Heart right ventricle (tissue), 16 donors: ENCODE measurements at regions not wholly inside any gene's neighbourhood (a gene's known extent, or its start where the extent isn't known, plus 50 kb on each side); places are given as distances from the start of the nearest gene placed in this dataset.

ENCODE experiments used
- ATAC-seq, 8 donors: fragments of 200-7000 bp; cut with Tn5 transposase; one replicate each; pipeline ENCODE4 v1.9.1; 2020; ENCODE audit warnings: mild to moderate bottlenecking in 8 of 8, moderate library complexity in 8 of 8, moderate number of reproducible peaks in 1 of 8
- DNase-seq, 2 donors: peaks; one replicate each; pipeline ENCODE4 v3.0.0-alpha.2; 2020
- H3K27ac ChIP-seq, 10 donors: fragments of 200-600 bp; sonication (generic) in 2 of 10; one replicate each; pipeline versions ENCODE4 v1.5.0 to v1.8.0; 2020 to 2022; ENCODE audit warnings: mild to moderate bottlenecking in 3 of 10
- H3K27me3 ChIP-seq, 7 donors: fragments of 200-600 bp; one replicate each; pipeline ENCODE4 v1.8.0; 2021 to 2022; ENCODE audit warnings: mild to moderate bottlenecking in 2 of 7
- H3K36me3 ChIP-seq, 9 donors: fragments of 200-600 bp; sonication (generic) in 1 of 9; one replicate each; pipeline versions ENCODE4 v1.5.0 to v1.8.0; 2020 to 2022; ENCODE audit warnings: mild to moderate bottlenecking in 2 of 9
- H3K4me1 ChIP-seq, 9 donors: fragments of 200-600 bp; sonication (generic) in 1 of 9; one replicate each; pipeline versions ENCODE4 v1.5.0 to v1.8.0; 2020 to 2022; ENCODE audit warnings: mild to moderate bottlenecking in 4 of 9
- H3K4me3 ChIP-seq, 10 donors: fragments of 200-600 bp; sonication (generic) in 2 of 10; one replicate each; pipeline versions ENCODE4 v1.5.0 to v1.8.0; 2020 to 2022; ENCODE audit warnings: mild to moderate bottlenecking in 7 of 10, moderate library complexity in 2 of 10
- H3K9me3 ChIP-seq, 11 donors: fragments of 200-600 bp in 10 of 11; sonication (generic) in 2 of 11; one replicate each; pipeline versions ENCODE4 v1.5.0 to v1.8.0; 2013 to 2022; ENCODE audit warnings: mild to moderate bottlenecking in 2 of 11, control low read depth in 1 of 11, moderate library complexity in 1 of 11
- WGBS, 2 donors: extraction: QIAGEN DNeasy Blood & Tissue Kit; methylation state at CpG; one replicate each; pipeline ENCODE4 v1.1.7; 2013; ENCODE audit warnings: inconsistent platforms in 1 of 2; 5-methylcytosine and 5-hydroxymethylcytosine counted together
- intact Hi-C, 10 donors: fragments of 100-400 bp; cut with DNase I; formaldehyde crosslinking; loops; one replicate each; pipeline versions ENCODE4 v1.11.1 to v1.14.2; 2022
- TF ChIP-seq, protein P1 (sequence below), 9 donors: fragments of 200-600 bp; sonication (generic) in 2 of 9; IDR thresholded peaks; one replicate each; pipeline versions ENCODE4 v1.5.0 to v1.8.0; 2021 to 2022; ENCODE audit warnings: antibody characterized with exemption in 9 of 9, mild to moderate bottlenecking in 5 of 9, moderate library complexity in 1 of 9
- donor health status: Arrhythmogenic right ventricular cardiomyopathy.
- donor health status: ischemic (EF 13 %, LVEDD 7.1; RV severe dilation, severe dysfunction).
- donor health status: healthy with polysubstance abuse.
- donor health status: DM: no; HTN: yes; CAD: no.
- donor health status: DM: no; HTN: no; CAD: no.
- donor health status: ischemic (EF 25% LVEDD 6.9; RV normal size, moderate dysfunction).
- donor health status: ischemic (EF 25% LVEDD 5.7; RV mildly dilated, moderate dysfunction).
- donor health status: healthy.
- donor health status: DM: yes; HTN: yes; CAD: no.
- donor health status: Ischemic cardiomyopathy.
- donor health status: ischemic (EF 35%, LVEDD 5.7; RV mildly dilated, moderate dysfunction).
- donor health status: nonischemic (EF 11% LVEDD 7.7; RV severe dilation, severe dysfunction).
- donor health status: DM: yes; HTN: yes; CAD: no.
- donor health status: PGD.
- donor health status: ischemic (EF 29% LVEDD 5.4; RV normal size, mild dysfunction).
- donor health status: nonischemic (EF 23%, LVEDD 6.1; RV moderate dilation, normal function).

DNA sequence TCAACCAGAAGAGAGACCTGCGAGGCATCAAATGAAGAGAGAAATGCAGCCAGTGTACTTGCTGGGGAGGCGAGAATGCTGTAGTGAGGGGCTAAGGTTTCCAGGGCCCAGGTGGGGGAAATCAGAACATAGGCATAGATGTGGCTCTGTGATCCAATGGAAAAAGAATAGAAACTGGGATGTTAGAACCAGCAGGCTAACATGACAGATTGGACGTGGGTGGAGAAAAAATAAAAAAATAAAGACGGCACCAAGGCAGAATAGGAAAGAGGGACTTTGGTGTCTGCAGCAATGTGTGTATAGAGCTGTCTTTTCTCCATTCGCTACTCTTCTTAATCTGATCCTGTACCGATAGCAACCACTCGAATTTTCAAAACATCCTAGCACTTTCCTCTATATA, 381.0 kb upstream of the NBEA start:
- intact Hi-C loops, result no loop called here
- no peaks in the 10 kb centered on the region for H3K36me3 ChIP-seq
- H3K4me1 ChIP-seq, result peaks cover 0 to 4% (median 0%) of the 10 kb centered on the region in 9 donors
- TF ChIP-seq, protein P1, sequence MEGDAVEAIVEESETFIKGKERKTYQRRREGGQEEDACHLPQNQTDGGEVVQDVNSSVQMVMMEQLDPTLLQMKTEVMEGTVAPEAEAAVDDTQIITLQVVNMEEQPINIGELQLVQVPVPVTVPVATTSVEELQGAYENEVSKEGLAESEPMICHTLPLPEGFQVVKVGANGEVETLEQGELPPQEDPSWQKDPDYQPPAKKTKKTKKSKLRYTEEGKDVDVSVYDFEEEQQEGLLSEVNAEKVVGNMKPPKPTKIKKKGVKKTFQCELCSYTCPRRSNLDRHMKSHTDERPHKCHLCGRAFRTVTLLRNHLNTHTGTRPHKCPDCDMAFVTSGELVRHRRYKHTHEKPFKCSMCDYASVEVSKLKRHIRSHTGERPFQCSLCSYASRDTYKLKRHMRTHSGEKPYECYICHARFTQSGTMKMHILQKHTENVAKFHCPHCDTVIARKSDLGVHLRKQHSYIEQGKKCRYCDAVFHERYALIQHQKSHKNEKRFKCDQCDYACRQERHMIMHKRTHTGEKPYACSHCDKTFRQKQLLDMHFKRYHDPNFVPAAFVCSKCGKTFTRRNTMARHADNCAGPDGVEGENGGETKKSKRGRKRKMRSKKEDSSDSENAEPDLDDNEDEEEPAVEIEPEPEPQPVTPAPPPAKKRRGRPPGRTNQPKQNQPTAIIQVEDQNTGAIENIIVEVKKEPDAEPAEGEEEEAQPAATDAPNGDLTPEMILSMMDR (IDR thresholded peaks at IDR 0.05), result no peak
- WGBS, 2 donors, result 75 to 84% methylated on average over 7 of the region's 7 CpGs
- H3K27ac ChIP-seq, result no peak overlapping the region
- H3K27me3 ChIP-seq, result no peaks in the 10 kb centered on the region
- no peaks in the 10 kb centered on the region for H3K9me3 ChIP-seq
- DNase-seq, result no peak
- H3K4me3 ChIP-seq, result no peak overlapping the region
- ATAC-seq, result no peak

DNA sequence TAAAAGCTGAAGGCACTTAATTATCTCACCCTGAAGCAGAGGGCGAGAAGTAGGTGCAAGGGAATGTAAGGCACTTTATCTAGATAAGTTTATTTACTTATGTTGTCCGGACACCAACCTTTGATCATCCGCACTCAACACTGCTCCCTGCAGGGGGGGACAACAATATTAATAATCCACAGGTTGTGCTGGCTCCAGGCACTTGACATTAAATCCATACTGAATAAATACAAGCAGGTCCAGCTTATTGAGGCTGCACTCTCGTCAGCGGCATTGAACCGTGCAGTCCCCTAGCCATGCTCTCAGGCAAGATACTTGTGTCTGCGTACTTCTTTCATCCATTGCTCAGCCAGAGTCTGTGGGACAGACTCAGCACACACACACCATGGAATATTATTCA, 374.5 kb upstream of the NBEA start:
- 73 to 79% methylated on average over 7 of the region's 7 CpGs for WGBS, 2 donors
- Histone ChIP-seq H3K27me3 (no peaks in the 10 kb centered on the region), H3K4me1 (no peaks in the 10 kb centered on the region), H3K36me3 (no peaks in the 10 kb centered on the region), H3K4me3 (no peak overlapping the region), H3K27ac (no peak overlapping the region), H3K9me3 (no peaks in the 10 kb centered on the region)
- TF ChIP-seq, protein P1 (IDR thresholded peaks at IDR 0.05), result no peak
- intact Hi-C loops, result no loop called here
- DNase-seq (no peak), ATAC-seq (no peak)

DNA sequence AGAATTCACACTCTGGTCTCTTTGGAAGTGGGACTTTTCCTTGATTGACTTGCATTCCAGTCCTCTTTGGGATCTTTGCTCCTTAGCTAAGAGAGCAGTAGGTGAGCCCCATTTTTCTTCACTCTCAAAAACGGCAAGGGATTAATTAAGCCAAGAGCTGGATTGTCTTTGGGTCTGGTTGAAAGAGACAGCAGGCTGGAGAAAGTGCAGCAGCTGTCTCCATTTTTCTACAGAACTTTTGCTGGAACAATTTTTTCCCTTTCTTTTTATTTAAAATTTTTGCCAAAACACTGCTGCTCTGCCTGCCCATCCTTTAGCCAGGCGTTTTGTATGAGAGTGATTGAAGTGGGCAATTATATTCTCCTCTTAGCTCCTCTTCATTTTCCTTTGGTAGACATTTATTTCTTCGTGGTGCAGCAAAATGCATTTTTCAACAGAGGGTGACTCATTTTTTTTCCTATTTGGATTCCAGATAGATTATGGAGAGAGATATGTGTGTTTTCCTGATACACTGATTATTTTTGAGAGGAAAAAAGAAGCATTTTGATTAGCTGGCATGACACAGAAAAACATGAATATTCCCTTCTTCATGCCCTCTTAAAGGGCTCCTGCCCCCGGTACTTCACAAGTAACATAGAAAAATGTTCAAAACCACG, 371.2 kb upstream of the NBEA start:
- H3K36me3 ChIP-seq, result no peaks in the 10 kb centered on the region
- no peaks in the 10 kb centered on the region for H3K27me3 ChIP-seq
- H3K9me3 ChIP-seq, result peaks cover 0 to 3% (median 0%) of the 10 kb centered on the region in 11 donors
- no peak overlapping the region for H3K27ac ChIP-seq
- intact Hi-C loops, result no loop called here
- ATAC-seq, result no peak
- H3K4me3 ChIP-seq, result no peak overlapping the region
- no peak for DNase-seq
- H3K4me1 ChIP-seq, result no peaks in the 10 kb centered on the region
- WGBS, 2 donors, result 60% methylated on average over 5 of the region's 5 CpGs
- TF ChIP-seq, protein P1 (IDR thresholded peaks at IDR 0.05), result no peak

DNA sequence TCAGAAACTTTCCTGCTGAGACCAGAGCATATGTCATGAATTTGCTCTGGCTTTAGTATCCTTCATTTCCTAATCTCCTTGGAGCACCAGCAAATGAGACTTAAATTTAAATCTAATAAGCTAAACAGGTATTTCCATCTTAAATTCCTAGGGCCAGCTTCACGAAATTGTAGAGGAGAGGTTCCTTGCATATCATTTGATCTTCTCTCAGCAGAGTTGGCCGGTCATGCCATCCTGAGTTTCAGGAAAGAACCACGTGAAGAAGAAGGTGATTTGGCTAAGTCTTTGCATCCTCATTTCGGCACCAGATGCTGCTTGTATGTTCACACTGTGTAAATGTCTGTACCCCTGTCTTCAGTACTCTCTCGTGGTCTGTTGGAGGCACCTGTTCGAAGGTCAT, 370.4 kb upstream of the NBEA start:
- 77 to 83% methylated on average over 6 of the region's 6 CpGs for WGBS, 2 donors
- TF ChIP-seq, protein P1 (IDR thresholded peaks at IDR 0.05), result no peak

More for the DNA sequence above, 370.4 kb upstream of the NBEA start:
- intact Hi-C loops, result no loop called here
- no peak overlapping the region for H3K4me3 ChIP-seq
- no peaks in the 10 kb centered on the region for H3K27me3 ChIP-seq
- H3K27ac ChIP-seq, result no peak overlapping the region
- no peaks in the 10 kb centered on the region for H3K4me1 ChIP-seq
- peaks cover 0 to 3% (median 0%) of the 10 kb centered on the region in 11 donors for H3K9me3 ChIP-seq
- no peaks in the 10 kb centered on the region for H3K36me3 ChIP-seq
- ATAC-seq (no peak), DNase-seq (no peak)
